GM18858 (cell line): ENCODE measurements at regions not wholly inside any gene's neighbourhood (a gene's known extent, or its start where the extent isn't known, plus 50 kb on each side); places are given as distances from the start of the nearest gene placed in this dataset.

ENCODE experiments used
- ATAC-seq: cut with Tn5 transposase; IDR thresholded peaks from one replicate; pipeline ENCODE4 v1.9.1; 2021; ENCODE audit not compliant: unreplicated experiment

DNA sequence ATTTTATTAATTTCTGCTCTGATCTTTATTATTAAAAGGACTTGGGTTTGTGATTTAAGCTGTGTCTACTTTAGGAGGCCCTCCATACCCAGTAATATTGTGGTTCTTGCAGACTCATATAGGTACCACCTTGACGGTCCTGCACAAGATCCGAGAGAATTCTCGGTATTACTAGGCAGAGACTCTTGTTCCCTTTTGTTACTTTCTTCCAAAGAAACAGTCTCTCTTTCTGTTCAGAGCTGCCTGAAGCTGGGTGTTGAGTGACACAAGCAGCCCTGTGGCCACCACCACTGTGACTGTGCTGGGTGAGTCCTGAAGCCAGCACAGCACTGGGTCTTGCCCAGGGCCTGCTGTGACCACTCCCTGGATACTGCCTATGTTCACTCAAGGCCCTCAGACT lies 666.6 kb downstream of the SEMA5A start:
- peak; percentile 89 for ATAC-seq

- ATAC-seq: no peak
Measured at GRCh38 chr5:8884029-8884428, 661.8 kb downstream of the SEMA5A start.

DNA sequence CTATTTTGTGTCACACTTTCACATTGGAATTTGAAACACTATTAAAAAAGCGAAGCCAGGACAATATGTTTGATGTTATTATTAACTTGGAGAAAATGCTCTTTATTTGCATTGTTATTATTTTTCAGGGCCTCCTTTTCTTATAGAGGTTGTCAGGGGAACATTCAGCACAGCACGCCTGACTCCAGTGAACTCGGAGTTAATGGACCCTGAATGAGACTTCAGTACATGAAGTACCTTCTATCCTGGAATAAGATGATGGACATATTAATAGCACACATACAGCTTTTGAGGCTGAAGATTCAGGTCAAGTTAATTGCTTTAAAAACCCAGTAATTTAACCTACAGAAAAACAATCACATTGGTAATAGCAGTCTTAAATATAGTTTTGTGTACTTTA lies 652.9 kb downstream of the SEMA5A start:
- no peak for ATAC-seq

DNA sequence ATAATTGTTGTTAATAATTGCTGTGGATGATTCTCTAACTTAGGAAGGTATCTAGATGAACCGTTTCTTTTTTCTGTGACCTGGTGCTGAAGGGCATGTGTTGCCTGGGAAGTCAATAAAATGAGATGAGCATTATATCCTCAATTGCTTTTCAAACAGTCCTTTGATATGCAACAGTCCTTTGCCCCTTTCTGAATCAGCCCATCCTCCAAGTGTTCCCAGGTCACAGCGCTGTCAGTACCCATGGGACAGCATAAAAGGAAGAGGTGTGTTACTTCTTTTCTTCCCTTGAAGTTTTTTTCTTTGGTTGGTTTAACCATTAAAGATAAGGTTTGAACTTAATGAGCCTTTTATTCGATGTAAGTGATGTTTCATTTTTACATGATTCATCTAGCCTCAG lies 651.8 kb downstream of the SEMA5A start:
- no peak for ATAC-seq

DNA sequence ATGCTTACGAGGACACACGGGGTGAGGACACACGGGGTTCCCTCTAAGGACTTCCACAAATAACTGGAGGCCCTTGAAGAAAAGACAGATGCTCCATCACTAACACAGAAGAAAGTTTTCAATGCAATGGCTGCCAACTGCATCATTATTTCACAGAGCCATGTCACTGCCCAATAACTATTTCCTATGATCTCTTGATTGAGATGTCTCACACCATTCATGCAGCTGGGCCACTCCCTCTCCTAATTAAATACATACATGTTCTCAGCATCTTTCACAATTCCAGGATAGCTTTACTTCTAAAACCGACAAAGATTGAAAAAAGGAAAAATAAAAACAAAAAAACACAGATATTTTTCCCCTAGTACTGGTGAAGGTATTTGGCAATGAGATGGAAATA lies 650.8 kb downstream of the SEMA5A start:
- no peak for ATAC-seq

DNA sequence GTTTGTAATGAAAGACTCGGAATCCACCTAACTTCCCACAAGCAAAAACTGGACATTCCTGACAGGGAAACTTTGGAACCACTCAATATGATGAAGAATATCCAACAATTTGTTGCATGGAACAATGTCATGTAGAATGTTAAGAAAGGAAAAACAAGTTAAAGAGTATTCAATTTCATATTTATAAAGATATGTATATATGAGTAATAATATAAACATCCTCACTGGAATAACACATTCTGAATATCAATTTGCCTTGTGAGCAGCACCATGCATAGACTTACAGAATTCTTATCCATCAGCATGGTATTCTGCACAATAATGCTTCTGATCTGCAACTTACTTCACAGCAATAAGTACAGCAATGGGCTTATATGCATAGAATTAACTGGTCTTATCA lies 650.3 kb downstream of the SEMA5A start:
- no peak for ATAC-seq

DNA sequence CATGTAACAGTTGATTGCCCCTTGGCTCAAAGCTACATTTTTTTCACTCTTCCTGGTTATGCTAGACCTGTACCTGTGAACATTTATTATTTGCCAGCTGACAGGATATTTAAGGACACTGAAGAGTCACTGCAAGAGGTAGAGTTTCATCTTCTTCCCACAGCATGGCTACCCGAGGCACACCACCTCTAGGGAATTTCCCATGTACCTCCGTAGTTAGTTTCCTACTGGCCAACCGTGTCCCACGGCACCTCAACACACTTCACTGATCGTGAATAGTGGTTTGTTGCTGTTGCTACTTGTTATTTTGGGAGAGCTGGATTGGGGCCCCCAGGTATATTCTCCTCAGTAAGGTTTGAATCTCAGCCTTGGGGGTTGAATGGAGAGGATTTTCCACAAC lies 648.6 kb downstream of the SEMA5A start:
- ATAC-seq: no peak

DNA sequence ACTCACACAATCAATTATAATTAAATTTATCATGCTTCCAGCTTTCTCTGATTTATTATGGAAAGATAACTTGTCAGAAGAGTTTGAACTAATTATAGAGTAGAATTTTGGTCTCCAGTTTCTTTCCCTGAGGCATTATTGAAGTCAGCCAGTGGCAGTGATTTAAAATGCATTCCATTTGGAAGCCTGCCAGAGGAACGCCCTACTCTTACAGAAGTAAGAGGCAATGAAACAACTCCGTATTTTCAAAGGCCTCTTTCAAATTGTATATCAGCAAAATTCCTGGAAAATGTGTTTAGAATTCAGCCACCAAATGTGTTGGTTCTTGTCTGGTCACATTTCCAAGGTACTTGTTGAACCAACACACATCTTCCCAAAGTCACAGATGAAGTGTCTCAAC lies 640.9 kb downstream of the SEMA5A start:
- ATAC-seq: no peak

DNA sequence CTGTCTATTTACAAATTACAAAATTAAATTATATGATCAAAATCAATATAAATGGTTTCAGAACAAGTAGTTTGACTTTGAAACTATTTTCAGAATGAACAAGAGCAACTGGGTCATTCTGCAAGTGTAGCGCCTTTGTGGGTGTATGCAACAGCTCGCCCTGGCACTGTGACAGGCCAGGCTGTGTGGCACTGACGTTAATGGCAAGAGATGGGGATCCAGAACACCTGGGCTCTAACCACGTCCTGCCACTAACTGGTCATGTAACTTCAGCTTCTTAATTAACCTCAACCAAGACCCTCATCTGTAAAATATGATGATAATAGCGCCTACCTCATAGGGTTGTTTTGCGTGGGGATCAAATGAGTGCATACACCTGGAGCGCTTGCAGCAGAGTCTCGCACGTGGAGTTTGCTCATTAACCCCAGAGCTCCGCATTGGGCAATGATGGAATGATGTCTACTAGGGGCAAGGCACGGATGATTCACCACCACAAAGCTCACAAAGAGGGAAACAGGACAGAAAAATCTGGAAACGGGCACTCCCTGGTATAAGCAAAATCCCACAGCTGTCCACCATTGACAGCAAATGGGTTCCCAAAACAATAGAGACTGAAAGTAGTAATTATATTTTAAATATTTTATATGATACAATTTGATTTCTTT lies 639.4 kb downstream of the SEMA5A start:
- no peak for ATAC-seq

DNA sequence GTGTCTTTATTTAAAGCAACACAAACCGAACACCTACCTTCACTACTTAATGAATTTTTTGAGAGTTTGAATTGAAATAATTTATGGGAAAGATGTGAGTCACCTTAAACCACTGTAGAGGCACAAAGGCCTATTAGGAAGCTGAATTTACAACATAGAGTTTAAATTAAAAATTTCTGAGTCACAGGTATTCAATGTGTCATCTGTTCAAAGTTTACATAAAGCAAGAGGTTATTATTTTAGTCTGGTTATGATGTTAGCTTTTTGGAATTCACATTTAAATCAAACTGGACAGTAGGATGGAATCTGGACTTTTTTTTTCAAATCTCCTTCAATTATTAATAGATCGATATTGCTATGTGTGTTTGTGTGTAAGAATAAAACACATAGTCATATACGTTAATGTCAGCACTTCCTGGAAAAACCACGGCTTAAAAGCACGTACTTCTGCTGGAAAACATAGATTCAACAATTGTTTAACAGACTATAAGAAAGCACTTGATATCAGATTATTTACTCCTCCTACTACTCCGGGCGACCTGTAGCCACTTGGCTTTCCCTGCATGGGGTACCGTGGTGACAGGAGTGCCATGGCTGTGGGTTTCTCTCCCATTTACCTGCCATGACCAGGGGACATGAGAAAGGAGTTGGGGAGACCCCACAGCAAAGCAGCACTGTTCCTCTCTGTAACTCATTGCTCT lies 638.6 kb downstream of the SEMA5A start:
- no peak for ATAC-seq

DNA sequence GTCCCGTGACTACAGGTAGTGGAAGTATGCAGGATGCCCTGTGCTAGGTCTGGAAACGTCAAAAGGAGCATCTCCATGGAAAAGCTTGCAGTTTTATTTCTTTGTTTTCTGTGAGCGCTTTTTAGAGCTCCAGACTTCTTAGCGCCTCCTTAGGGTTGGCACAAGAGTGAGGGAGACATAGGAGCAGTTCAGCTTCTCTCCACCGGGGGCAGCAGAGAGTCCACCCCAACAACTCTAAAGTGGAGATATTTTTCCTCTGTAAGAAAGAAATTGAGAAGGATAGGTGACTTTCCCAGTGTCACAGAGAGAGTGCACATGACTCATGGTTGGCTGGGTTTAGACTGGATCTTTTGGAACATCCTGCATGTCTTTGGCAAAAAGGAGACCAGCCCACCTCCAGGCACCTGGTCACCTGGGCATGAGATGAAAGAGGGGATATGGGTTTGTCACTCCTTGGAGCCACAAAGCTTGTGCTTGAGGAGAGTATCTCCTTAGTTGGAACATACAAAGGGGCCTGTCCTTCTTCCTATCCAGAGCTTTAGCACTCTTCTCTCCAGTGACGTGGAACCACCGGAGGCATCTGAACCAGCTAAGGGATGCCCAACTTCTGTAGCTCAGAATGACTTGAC lies 637.7 kb downstream of the SEMA5A start:
- peak; percentile 61 for ATAC-seq

GRCh38 chr5:8912106-8912505 lies 633.8 kb downstream of the SEMA5A start:
- no peak for ATAC-seq

- ATAC-seq: no peak
Measured at GRCh38 chr5:8913522-8913921, 632.4 kb downstream of the SEMA5A start.

- no peak for ATAC-seq
Measured at GRCh38 chr5:8919096-8919495, 626.8 kb downstream of the SEMA5A start.

- no peak for ATAC-seq
Measured at GRCh38 chr5:8923526-8923925, 622.3 kb downstream of the SEMA5A start.

- ATAC-seq: no peak
Measured at GRCh38 chr5:8924054-8924793, 621.7 kb downstream of the SEMA5A start.

DNA sequence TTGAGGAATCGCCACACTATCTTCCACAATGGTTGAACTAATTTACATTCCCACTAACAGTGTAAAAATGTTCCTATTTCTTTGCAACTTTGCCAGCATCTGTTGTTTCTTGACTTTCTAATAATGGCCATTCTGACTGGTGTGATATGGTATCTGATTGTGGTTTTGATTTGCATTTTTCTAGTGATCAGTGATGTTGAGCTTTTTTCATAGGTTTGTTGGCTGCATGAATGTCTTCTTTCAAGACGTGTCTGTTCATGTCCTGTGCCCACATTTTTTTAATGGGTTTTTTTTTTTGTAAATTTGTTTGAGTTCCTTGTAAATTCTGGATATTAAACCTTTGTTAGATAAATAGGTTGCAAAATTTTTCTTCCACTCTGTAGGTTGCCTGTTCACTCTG lies 615.9 kb downstream of the SEMA5A start:
- ATAC-seq: no peak

DNA sequence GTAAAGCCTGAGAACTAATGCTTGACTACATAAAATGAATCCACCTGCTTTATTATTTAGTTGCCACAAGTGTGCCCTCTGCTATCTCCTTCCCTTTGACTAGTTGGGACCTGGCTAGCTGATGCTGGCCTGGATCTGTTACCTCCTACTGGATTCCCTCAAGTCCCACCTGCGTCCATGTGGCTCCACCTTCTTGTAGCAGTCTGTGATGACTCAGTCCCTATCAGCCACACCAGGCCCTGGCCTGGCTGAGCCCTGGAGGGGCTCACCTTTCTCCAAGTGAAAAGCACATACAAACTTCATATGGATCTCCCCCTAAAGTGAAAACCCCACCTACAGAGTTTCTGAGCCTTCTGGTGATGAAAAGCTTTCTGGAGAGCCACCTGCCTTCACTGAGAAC lies 611.4 kb downstream of the SEMA5A start:
- ATAC-seq: no peak

DNA sequence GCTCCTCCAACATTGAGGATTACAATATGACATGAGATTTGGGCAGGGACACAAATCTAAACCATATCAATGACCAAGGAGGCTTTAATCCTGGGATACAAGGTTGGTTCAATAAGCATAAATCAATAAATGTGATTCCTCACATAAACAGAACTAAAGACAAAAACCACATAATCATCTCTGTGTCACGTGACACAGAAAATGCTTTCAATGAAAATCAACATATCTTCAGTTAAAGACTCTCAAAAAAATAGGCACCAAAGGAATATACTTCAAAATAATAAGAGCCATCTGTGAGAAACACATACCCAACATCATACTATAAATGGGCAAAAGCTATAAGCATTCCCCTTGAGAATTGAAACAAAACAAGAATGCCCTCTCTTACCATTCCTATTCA lies 604.9 kb downstream of the SEMA5A start:
- no peak for ATAC-seq

- no peak for ATAC-seq
Measured at GRCh38 chr5:8943301-8943700, 602.6 kb downstream of the SEMA5A start.

GRCh38 chr5:8944005-8944404 lies 601.9 kb downstream of the SEMA5A start:
- ATAC-seq: no peak

DNA sequence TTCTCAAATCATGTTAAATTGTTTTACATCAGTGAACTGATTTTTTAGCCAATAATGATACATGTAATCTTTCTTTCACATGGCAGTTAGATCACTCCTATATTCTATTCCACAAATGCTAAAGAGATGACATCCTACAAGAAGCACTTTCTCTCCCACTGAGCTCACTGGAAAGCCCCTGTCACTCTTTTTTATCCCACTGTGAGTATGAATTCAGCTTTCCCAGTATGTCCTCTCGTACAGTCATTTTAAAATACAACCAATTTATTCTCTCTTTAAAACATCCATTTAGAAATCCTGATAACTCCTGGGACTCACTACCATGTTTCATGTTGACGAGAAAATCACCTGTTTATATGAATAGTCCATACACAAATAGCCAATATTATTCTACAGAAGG lies 599.9 kb downstream of the SEMA5A start:
- no peak for ATAC-seq
